ENCODE measurements at regions not wholly inside any gene's neighbourhood (a gene's known extent, or its start where the extent isn't known, plus 50 kb on each side); places are given as distances from the start of the nearest gene placed in this dataset.

DNA sequence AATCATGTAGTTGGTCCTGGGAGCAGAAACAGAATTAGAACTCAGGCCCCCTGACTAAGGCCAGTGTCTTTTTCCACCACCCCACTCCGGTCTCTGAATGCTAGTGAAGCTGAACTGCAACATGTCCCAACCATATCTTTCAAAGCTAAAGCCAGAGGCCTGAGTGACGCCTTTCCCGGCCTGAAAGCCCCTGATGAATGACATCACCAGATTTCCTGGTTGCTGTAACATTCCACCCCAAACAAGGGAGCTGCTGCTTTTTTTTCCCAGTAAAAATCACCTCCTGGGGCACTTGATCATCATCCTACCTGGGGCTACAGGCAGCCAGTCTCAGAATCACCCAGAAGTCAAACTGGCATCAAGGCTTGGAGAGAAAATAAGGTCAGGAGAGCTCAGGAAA, 162.7 kb downstream of the ARL4C start:
- DNase-seq = no peak

DNA sequence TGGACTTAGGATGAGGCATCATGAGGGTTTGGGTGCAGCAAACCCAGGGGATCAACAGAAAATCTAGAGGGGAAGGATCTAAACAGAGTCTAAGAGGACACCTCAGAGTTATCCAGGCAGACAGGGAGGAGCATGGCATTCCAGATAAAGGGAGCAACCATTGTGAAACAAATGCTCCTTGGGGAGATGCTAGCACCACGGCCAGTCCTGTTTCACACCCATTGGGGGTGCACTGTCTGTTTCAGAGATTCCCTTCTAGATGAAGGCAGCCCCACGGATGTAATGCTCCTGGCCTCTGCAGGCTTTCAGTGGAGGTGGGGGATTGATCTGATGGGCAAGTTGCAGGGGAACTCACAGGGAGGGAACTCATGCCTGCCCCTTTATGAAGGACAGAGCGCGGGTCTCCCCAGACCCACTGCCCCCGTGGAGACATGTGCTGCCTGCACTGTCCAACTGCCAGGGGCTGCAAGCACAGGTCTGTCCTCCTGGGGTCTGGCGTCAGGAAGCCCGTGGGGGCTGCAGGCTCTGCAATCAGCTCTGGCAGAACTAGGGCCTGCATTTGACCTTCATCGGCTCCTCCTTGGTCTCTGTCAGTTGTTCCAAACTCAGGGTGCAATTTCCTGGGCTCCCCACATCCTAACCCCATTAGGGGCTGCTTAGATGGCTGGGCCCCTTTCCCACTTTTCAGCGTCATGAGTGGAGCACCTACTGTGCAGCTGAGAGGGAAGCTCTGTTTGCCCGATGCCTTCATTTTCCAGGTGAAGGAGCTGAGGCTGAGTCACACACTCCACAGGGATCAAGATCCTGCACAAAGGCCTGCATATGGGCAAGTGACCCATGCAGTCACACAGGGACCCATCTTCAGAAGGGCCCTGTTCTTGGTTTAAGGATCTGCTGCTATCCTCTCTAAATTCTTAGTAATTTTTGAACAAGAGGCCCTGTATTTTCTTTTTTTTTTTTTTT, 163.4 kb downstream of the ARL4C start:
- no peak for DNase-seq

GRCh38 chr2:234331966-234332365, 164.9 kb downstream of the ARL4C start:
- DNase-seq = no peak

DNA sequence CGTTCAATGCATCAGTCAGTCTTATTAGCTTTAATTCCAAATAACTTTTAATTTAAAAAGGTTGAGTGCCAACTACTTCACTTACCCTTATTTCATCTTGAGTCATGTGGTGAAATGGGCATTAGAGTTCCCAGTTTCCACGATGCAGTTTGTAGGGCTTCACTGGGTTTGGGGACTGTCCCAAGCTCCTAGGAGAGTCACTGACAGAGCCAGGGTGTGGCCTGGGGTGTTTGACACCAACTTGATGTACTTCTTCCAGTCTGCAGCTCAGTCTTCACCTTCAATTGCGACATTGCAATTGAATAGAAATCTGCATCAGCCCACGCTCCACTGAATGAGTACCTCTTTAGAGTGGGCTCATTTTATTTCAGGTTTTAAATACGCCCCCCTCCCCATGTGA, 165.3 kb downstream of the ARL4C start:
- DNase-seq = no peak

GRCh38 chr2:234330902-234331301, 166.0 kb downstream of the ARL4C start:
- no peak for DNase-seq

DNA sequence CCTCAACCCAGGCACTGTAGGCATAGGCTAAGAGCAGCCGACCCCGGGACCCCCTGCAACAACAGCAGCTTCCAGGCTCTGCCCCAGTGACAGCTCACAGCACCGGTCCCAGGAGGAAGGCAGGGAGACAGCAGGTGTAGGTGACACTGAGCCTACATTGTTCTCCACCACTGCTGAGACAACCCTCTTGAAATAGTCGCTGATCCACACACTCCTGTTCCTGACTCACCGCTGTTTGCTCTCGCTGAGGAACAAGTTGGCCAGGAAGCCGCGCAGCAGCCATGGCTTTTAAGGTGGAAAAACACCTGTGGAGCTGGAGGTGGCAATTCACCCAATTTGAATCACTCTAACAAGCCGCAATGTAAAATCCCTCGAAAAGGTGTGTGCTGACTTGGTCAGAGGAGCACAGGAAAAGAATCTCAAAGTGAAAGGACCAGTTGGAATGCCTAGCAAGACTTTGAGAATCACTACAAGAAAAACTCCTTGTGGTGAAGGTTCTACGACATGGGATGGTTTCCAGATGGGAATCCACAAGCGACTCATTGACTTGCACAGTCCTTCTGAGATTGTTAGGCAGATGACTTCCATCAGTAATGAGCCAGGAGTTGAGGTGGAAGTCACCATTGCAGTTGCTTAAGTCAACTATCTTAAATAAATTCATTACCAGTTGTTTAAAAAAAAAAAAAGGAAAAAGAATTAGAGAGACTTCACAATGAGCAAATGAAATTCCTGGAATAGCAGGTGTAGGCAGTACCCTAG, 167.5 kb downstream of the ARL4C start:
- DNase-seq = no peak

DNA sequence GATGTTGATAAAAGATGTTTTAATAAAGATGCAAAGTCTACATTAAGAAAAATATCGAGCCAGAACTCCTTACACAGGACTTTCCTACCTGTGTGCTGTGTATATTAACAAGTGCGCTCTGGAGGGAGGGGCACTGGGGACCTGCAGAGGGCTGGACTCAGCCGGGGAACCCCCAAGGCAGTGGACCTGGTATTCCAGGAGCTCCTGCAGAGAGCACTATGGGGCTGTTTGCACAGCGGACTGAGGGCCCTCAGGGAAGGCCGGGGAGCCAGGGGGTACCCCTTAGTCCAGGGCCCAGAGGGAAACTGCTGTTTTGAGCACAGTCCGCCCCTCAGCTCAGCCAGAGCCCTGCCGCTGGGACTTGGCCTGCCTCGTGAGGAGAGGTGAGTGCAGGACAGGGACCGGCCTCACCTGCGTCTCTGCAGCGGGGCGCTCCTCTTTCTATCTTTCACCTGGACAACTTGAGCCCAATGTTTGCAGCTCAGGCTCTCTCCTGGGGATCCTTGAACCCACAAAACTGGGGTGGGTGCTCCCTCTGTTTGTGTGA, 168.4 kb downstream of the ARL4C start:
- no peak for DNase-seq

GRCh38 chr2:234326694-234327093, 170.2 kb downstream of the ARL4C start:
- DNase-seq = no peak

- DNase-seq = no peak
These were observed 172.8 kb downstream of the ARL4C start for GRCh38 chr2:234324116-234324515.

GRCh38 chr2:234322766-234323465, 174.0 kb downstream of the ARL4C start:
- DNase-seq = no peak

GRCh38 chr2:234320066-234320465, 176.8 kb downstream of the ARL4C start:
- no peak for DNase-seq

DNA sequence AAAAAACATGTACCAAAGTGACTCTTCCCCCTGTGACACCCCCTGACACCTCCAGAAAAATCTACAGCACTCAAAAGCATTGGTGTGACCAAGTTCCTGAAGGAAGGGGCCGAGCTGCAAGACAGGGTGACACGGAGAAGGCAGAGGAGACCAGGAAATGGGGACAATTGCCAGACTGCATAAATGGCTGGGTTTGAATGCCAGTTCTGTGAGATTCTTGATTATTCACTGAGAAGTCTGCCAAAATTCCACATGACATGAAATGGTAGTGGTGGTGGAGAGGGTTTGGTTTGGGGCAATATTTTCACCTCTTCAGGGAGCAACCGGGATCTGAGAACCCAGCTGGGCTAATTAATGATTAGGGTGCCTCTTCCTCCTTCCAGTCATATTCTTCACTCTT, 178.5 kb downstream of the ARL4C start:
- DNase-seq = no peak

- no peak for DNase-seq
These were observed 183.3 kb downstream of the ARL4C start for GRCh38 chr2:234313558-234313957.

- DNase-seq = no peak
These were observed 186.7 kb downstream of the ARL4C start for GRCh38 chr2:234310166-234310565.

GRCh38 chr2:234309431-234309830, 187.4 kb downstream of the ARL4C start:
- no peak for DNase-seq

DNA sequence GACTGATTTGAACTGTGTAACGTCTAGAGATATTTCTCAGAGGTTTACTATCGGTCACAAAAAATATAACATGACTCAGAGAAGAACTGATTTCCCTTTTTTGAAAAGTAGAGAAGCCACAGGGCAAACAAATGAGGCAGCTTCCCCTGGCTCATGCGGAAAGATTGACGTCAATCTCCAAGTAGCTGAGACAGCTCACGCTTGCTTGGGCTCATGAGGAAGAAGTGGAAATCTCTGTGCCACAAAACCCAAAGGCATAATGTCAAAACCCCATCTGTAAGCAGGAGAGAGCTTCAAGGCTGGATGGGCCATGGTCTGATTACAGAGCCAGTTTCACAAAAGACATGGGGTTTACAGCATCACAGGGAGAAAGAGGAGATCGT, 188.1 kb downstream of the ARL4C start:
- DNase-seq = no peak

DNA sequence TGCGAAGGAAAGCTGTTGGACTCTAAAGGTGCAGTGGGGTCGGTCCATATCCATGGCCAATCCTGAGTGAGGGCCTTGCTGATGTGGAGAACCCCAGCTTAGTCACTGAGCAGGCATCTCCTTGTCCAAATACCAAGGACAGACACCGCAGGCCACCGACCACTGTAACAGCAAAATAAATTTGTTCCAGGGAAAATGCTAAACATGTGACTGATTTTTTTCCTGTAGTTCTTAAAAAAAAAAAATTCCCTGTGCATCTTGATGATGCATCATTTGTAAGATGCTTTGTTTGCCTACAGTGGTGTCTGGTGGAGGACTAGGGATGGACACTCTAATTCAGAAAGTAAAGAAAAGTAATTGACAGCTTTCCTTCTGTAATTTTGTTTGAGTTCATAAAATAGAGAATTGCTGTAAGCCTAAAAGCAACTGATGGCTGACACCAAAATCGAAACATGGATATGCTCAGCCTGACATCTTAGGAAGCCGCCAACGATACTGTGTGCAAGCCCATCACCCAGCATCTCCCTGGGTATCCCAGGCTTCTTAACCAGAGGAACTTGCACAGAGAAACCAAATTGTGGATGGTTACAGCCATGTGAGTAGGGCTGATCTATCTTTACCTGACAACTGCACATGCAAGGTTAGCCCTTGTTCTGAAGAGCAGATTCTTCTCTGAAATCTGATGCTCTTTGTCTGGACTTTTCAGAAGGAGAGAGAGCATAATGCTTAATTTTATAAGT, 188.6 kb downstream of the ARL4C start:
- no peak for DNase-seq

GRCh38 chr2:234307322-234307961, 189.4 kb downstream of the ARL4C start:
- no peak for DNase-seq

- DNase-seq = no peak
These were observed 190.3 kb downstream of the ARL4C start for GRCh38 chr2:234306426-234307173.

GRCh38 chr2:234305846-234306245, 191.0 kb downstream of the ARL4C start:
- no peak for DNase-seq

- no peak for DNase-seq
These were observed 191.9 kb downstream of the ARL4C start for GRCh38 chr2:234304950-234305349.

Measured in SW 1271 (cell line).